ENCODE measurements at regions not wholly inside any gene's neighbourhood (a gene's known extent, or its start where the extent isn't known, plus 50 kb on each side); places are given as distances from the start of the nearest gene placed in this dataset.

- Mint-ChIP-seq H3K4me3 (no peak overlapping the region), H3K36me3 (ENCODE audit: low read depth) (no peaks in the 10 kb centered on the region), H3K27ac (no peak overlapping the region), H3K9me3 (peaks cover 3% of the 10 kb centered on the region), H3K4me1 (no peaks in the 10 kb centered on the region), H3K27me3 (no peaks in the 10 kb centered on the region)
- DNase-seq = no peak
- ChIA-PET POLR2A (no interaction called here), CTCF (no interaction called here)
- intact Hi-C loops (cut with micrococcal nuclease) = no loop called here
- TF ChIP-seq CTCF (IDR thresholded peaks at IDR 0.05) = no peak
- ATAC-seq (ENCODE audit: low read depth) = no peak
These were observed 391.8 kb upstream of the MAGEB16 start for GRCh38 chrX:35406386-35406785.

- Mint-ChIP-seq H3K36me3 (ENCODE audit: low read depth) (no peaks in the 10 kb centered on the region), H3K27me3 (no peaks in the 10 kb centered on the region), H3K9me3 (no peaks in the 10 kb centered on the region), H3K4me3 (no peak overlapping the region), H3K4me1 (no peaks in the 10 kb centered on the region), H3K27ac (no peak overlapping the region)
- ATAC-seq (ENCODE audit: low read depth) (no peak), DNase-seq (no peak)
- POLR2A ChIA-PET = no interaction called here
- intact Hi-C loops (cut with micrococcal nuclease) = no loop called here
- no peak for TF ChIP-seq CTCF (IDR thresholded peaks at IDR 0.05)
- CTCF ChIA-PET = no interaction called here
These were observed 381.4 kb upstream of the MAGEB16 start for GRCh38 chrX:35416782-35417181.

DNA sequence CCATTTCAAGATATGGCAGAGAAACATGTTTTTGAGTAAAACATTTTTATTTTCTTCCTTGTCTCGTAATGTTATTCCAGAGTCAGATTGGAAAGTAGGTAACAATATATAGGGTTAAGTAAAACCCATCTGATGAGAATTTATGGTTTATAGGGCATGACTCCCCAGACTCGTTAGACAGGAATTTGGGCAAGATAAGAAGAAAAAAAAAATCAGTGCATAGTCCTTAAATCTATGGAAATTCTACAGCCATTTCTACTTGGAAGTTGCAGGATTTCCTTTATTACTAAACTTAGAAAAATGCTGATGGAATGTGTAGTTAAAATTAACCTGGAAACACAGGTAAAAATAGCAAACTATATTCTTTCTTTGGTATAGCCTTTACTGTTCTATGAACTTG, 366.1 kb upstream of the MAGEB16 start:
- no peak overlapping the region for H3K27ac Mint-ChIP-seq
- H3K9me3 Mint-ChIP-seq = peaks cover 6% of the 10 kb centered on the region
- DNase-seq = no peak
- H3K4me1 Mint-ChIP-seq = no peaks in the 10 kb centered on the region
- ChIA-PET CTCF (no interaction called here), POLR2A (no interaction called here)
- H3K4me3 Mint-ChIP-seq = no peak overlapping the region
- no peak for TF ChIP-seq CTCF (IDR thresholded peaks at IDR 0.05)
- ATAC-seq (ENCODE audit: low read depth) = no peak
- H3K36me3 Mint-ChIP-seq (ENCODE audit: low read depth) = no peaks in the 10 kb centered on the region
- H3K27me3 Mint-ChIP-seq = no peaks in the 10 kb centered on the region
- intact Hi-C loops (cut with micrococcal nuclease) = no loop called here

DNA sequence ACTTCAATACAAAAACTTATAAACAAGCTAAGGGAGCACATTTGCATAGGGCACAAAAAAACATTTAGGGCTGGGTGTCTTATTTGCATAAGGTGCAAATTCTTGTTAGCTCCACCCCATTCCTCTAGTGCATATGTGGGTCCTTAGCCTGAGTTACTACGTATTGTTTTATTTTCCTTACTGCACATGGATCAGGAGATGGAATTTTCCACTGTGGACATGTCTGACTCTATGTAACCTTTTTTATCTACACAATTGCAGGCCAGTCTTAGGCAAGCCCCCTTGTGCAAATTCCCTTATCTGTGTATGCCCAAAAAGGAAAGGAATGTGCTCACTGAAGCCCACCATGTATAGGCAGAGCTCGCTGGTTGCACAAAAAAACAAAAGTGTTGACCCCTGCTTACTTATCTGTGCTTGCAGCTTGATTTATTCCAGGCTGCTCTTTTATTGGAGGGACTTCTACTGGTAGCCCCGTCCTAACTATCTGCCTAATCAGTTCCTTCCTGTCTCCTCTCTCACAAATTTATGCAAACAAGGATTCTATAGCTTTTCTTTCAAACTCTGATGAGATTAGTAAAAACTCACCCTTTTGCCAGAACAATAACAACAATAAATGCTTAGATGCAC, 359.0 kb upstream of the MAGEB16 start:
- Mint-ChIP-seq H3K27ac (no peak overlapping the region), H3K4me1 (no peaks in the 10 kb centered on the region)

DNA sequence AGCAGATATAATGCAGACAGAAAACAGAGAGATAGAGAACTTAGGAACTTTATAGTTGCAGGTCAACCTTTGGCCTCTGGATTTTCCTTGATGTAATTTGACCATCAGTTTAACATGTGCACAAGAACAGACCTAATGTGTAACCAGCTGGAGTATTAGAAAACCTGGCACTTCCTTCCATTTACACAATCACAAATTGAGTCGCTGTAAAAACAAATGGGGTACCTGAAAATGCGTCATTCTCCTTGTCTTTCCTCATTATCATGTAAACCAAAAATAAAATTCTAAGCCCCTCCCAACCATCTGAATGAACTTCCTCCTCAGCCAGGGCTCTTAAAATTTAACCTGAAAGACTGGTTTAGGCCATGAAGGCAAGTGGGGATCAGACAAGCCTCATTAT, 358.4 kb upstream of the MAGEB16 start:
- peaks cover 4% of the 10 kb centered on the region for H3K9me3 Mint-ChIP-seq
- H3K27me3 Mint-ChIP-seq = no peaks in the 10 kb centered on the region
- TF ChIP-seq CTCF (IDR thresholded peaks at IDR 0.05) = no peak
- no peak overlapping the region for H3K4me3 Mint-ChIP-seq
- intact Hi-C loops (cut with micrococcal nuclease) = no loop called here
- ATAC-seq (ENCODE audit: low read depth) (no peak), DNase-seq (no peak)
- H3K36me3 Mint-ChIP-seq (ENCODE audit: low read depth) = no peaks in the 10 kb centered on the region
- CTCF ChIA-PET = no interaction called here
- POLR2A ChIA-PET = no interaction called here
- H3K4me1 Mint-ChIP-seq = no peaks in the 10 kb centered on the region
- no peak overlapping the region for H3K27ac Mint-ChIP-seq

More for the DNA sequence above, 359.0 kb upstream of the MAGEB16 start:
- ATAC-seq (ENCODE audit: low read depth) (no peak), DNase-seq (no peak)
- POLR2A ChIA-PET = no interaction called here
- Mint-ChIP-seq H3K4me3 (no peak overlapping the region), H3K36me3 (ENCODE audit: low read depth) (no peaks in the 10 kb centered on the region), H3K9me3 (peaks cover 4% of the 10 kb centered on the region), H3K27me3 (no peaks in the 10 kb centered on the region)
- CTCF ChIA-PET = no interaction called here
- TF ChIP-seq CTCF (IDR thresholded peaks at IDR 0.05) = no peak
- intact Hi-C loops (cut with micrococcal nuclease) = no loop called here

All from activated B cell treated with CpG ODN at 0.5 μM for 24 hours (primary cell).